Renal cortex interstitium (tissue), 11 donors: ENCODE measurements at regions not wholly inside any gene's neighbourhood (a gene's known extent, or its start where the extent isn't known, plus 50 kb on each side); places are given as distances from the start of the nearest gene placed in this dataset.

Source experiments
- DNase-seq, 11 donors: peaks; one replicate each; pipeline ENCODE4 v3.0.0-alpha.2; 2013; ENCODE audit warnings: low read depth in 9 of 11, low spot score in 4 of 11; ENCODE audit errors: extremely low read depth in 1 of 11

DNA sequence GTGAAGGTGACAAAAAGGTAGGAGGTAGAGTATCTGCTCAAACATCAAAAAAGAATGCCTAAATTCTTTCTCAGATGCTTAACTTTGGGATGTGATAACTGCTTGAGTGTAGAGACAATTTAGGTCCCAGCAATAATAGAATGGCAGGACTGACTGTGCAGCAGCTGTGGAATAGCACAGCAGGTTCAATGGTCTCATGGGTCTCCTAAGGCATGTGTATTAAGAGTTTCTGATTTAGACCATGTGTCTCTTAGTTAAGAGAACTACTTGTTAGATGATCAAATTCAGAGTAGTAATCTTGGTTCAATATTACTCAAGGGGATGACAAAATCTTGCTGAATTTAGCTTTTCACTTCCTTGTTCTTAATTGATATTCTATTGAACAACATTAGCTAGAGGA is 72.0 kb downstream of the ALX1 start:
- DNase-seq: no peak

DNA sequence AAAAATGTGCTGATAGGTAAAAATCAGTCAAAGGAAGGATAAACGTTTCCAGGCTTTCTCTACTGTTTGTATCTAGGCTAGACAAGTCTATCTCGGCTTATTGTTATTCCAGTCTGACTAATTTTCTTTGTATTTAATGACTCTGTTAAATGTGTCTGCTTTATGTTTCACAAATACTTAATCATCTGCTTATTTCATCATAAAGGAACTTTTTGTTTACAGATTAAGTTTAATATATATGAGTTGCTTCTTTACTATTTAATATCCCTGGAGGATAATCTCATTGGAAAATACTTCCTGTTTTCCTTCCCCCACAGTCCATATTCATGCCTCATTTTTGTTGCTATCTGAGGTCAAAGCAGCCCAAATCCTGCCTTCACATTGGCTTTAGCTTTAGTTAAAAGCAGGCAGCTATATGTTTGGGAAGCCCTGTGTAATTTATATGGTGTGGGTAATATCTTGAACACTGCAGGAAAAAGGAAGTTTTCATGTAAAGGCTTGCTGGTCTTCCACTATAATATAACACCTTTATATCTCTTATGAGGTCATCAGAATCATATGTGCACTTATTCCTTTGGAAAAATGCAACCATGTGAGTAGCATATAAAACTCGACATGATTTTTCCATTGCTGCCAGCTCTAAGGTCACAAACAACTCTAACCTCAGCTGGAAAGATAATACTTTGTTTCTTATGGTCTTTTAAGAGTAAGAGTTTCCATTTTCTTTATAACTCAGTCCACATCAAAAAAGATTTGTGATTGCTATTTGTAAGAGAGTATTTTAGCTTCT is 76.8 kb downstream of the ALX1 start:
- no peak for DNase-seq

DNA sequence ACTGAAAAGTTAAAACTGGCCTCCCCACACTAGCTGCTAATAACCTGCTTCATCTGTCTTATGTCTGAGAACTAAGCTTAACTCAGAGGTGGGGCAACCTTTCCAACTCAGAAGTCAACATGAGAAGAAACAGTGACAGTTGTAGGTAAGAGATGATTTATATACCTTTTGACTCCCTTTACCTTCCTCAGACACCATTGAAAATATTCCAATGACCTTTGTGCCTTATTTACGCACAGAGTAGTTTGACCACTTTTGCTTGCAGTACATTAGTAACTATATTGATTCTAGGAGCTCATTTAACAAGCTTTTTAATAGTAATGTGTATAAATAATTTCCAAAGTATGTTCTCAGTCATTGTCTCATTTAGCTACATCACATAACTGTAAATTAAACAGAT is 77.6 kb downstream of the ALX1 start:
- DNase-seq: no peak

DNA sequence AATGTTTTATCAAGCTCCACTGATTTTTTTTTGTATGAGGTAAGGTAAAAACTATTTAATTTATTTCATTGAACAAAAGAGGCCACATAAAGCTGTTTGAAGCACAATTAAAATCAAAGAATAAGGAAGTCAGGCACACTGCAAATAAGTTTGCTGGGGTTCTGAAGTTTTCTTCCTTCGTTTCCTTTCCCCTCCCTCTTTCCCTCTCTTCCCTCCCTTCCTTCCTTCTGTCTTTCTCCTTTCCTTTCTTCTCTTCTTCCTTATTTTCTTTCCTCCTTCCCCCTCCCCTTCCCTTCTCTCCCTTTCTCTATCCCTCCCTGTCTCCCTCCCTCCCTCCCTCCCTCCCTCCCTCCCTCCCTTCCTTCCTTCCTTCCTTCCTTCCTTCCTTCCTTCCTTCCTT is 78.7 kb downstream of the ALX1 start:
- DNase-seq: no peak

- DNase-seq: peak in 1 of 11 donors; percentile 20
Measured at GRCh38 chr12:85363382-85364190, 83.6 kb downstream of the ALX1 start.

GRCh38 chr12:85367936-85368335 is 87.9 kb downstream of the ALX1 start:
- DNase-seq: no peak

DNA sequence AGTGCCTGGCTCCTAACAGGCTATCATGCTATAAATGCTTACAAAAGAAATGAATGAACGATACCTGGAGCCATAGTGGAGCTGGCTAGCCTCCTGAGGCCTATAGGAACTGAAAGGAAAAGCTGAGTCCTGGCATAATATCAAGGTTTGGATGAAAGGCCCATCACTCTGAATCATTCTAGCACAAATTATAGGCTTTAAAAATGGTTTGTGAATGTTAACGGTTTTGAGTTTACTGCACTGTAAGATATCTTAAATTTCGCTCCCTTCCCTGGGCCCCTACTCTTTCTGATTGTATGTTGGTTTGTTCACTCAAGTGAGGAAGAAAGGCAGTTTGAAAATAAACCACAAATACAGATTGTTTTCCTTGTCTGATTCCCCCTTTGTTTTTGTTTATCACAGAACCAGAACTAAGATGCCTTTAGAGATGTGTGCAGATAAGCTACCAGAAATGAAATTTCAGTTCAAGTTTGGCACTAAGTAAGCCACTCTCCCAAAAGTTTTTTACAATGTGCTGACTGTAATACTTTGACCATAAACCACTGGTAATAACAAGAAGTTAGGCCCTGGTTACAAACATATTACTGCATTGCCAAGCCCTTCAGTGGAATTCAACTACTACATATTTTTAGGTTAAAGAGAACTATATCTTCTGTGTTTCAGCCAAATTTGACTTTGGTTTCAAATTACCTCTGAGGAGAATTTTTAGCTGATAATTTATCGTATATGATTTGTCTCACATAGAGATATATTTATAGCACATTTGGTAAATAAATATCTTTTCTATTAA is 89.5 kb downstream of the ALX1 start:
- DNase-seq: no peak

GRCh38 chr12:85373045-85373444 is 93.0 kb downstream of the ALX1 start:
- DNase-seq: no peak

DNA sequence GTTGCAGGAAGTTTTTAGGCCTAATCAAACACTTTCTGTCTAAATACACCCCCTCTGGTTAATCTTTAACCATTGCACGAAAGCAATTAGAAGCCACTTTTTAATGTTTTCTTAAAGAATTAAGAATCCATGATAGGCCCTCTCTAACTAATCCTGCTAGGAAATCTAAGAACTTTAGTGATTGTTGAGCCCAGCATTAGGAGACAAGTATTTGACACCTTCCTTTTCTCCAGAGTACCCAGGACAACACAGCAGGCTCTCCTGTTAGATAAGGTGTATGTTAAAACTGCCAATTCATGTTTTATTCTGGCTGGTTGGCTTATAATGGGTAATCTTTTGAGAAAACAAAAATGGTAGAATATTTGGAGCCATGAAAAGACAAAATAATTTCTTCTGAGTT is 95.0 kb downstream of the ALX1 start:
- no peak for DNase-seq

DNA sequence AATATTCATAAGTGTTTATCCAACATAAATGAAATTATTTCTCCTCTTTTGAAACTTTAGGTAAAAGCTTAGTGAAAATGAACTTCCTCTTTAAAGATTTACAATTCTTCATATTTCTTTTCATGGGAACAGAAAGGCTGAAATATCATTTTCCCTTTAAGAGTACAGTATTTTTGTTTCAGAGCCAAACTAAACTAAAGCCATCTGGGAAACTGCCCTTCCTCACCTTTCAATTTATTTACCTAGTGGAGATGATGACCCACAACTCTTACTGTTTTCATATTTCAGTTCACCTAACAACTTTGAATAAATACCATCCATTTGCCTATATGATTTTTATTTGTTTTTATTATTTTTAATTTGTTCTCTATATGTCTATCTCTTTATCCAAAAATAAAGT is 105.4 kb downstream of the ALX1 start:
- no peak for DNase-seq

DNA sequence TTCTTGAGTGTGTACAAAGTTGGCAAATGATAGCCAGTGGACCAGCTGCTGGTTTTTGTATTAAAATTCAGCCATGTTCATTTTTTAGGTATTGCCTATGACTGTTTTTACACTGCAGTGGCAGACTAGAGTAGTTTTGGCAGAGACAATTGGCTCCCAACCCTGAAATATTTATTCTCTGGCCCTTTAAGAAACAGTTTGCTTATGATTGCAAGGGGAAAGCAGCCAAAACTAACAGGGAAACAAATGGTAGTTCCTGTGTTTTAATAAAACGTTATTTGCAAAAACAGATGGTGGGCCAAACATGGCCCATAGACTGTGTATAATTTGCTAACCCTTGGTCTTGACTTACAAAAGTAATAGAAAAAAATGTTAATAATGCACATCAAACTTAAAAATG is 110.2 kb downstream of the ALX1 start:
- DNase-seq: no peak

DNA sequence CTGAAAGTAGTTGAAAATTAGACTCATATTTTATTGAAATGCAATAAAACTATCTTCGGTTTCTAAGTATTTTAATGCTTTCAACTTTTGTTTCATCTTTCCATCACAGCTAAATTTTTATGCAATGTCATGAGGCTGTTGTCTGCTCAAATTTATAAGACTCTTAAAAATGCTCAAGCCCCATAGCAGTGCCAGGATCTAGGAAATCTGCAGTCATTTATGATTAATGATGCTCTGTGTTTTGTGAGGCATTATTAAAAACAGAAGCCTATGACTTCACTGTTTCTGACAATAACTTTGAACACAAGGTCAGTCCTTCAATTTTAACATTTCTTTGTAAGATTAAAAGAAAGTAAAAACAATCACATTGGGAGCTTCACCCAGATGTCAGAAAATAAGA is 112.5 kb downstream of the ALX1 start:
- no peak for DNase-seq

DNA sequence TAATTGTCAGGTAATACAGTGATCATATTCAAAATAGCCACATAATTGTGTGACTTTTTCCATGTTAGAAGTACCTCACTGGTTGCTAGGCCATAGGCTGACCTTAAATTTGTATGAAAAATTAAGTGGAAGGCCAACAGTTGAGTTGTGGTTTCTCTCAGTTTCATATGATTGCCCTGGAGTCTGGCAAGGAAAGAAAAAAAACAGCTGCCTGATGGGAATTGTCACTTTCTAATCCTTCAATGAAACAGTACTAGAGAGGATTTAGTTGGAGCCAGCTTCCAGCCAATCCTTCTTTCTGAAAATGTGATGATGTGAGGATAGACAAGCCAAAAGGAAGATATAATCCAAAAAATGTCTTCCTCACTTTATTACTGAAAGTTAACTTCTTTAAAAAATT is 113.6 kb downstream of the ALX1 start:
- DNase-seq: no peak

DNA sequence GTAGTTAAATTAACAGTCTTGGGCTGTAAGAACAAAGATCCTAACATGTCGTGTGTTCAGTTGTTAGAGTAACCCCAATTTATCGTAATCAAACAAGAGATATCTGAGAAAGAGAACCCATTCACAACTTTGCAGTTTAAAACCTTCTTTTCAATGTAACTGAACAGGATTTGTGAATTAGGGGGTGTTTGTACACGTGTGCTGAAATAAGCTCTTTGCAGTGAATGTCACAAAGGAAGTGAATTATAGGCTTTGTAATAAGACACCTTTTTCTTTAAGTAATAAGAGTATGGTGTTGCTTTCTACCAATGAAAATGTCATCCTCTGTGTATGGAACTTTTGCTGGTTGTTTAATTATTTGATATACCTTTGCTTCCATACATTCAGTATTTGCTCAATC is 114.0 kb downstream of the ALX1 start:
- peak in 1 of 11 donors; percentile 22 for DNase-seq

DNA sequence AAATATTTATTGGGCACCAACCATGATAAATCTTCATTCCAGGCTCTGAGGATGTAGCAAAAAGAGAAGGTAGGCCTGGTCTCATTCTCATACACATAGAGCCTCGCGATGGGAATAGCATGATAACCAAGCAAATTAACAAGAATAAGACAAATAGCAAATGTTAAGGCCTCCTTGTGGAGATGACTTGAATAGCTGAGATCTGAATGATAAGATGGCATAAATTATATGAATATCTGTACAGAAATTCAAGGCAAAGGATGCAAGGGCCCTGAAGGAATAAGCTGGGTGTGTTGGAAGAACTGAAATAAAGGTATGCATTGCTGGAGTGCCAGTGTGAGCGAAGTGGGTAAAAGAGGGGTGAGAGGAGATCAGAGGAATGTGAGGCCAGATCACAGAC is 114.8 kb downstream of the ALX1 start:
- no peak for DNase-seq

DNA sequence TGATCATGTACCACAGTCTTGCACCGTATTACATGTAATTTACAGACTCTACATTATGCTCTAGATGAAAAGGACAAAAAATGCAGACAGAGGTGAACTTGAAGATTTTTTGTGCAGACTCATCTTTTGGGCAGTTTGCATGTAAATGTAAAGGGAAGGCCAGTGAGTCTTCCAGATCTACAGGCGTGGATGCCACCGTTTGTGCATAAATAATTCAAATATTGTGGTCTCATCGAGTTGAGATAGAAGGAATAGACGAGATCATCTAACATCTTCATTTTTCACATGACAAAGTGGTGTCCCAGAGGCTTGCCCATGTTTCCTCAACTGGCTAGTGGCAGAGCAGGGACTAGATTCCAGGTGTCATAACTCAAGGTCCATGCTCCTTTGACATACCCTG is 125.2 kb downstream of the ALX1 start:
- no peak for DNase-seq

- no peak for DNase-seq
Measured at GRCh38 chr12:85405781-85406522, 125.9 kb downstream of the ALX1 start.

DNA sequence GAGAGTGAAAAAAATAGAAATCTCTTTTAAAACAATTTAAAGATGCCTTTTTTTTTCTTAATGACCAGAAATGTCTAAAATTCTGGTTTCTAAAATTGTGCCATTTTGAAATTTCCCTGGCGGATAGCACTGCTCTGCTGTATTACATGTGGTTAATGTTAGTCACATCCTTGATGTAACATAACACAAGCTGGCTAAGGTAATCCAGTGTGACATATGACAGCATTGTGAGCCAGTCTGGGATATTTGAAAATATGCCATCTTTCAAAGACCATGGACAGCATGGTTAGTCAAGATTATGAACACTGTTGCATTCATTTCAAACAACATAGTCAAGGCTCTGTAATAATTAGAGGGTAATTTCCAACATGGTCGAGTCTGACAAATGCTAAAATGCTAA is 133.2 kb downstream of the ALX1 start:
- DNase-seq: no peak

DNA sequence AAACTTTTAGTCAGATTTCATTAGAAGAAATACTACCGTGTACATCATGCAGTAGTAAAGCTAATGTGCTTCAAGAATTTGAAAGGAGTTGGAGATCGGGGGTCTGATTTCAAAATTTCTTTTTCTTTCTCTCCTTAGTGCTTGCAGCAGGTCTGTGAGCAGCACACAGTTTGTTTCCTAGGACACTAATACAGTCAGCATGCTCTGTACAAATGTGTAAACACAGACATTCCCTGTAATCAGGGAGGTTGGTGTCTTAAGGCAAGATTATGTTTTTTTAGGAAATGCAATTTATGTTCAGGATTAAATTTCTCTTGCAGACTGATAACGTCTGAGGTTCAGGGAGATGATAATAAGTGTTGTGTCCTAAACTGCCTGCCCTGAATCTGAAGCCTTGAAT is 142.7 kb downstream of the ALX1 start:
- no peak for DNase-seq
